ENCODE measurements at regions not wholly inside any gene's neighbourhood (a gene's known extent, or its start where the extent isn't known, plus 50 kb on each side); places are given as distances from the start of the nearest gene placed in this dataset.

- no peak for TF ChIP-seq EZH2 (IDR thresholded peaks at IDR 0.05; ENCODE audit: insufficient read depth, poor library complexity, severe bottlenecking)
- TF ChIP-seq EZH2phosphoT487 (IDR thresholded peaks at IDR 0.05; ENCODE audit: insufficient read depth, low read depth): no peak
Observed at GRCh38 chr4:67355806-67356205, 189.5 kb downstream of the CENPC start.

Measured in GM23248 (cell line).